GM12878 (cell line): ENCODE measurements at regions not wholly inside any gene's neighbourhood (a gene's known extent, or its start where the extent isn't known, plus 50 kb on each side); places are given as distances from the start of the nearest gene placed in this dataset.

Experiments
- ATAC-seq: fragments of 200-7000 bp; cut with Tn5 transposase; 3 replicates; pipeline ENCODE4 v1.9.1; 2020; ENCODE audit warnings: mild to moderate bottlenecking, moderate library complexity
- BruUV-seq: library from RNA; stranded (reverse); fragments of 400-500 nt; replicated peaks from 2 replicates; lab custom pipeline; 2021; lab: Mats Ljungman, UMichigan
- CTCF ChIA-PET: fragments of 300-600 bp; sonication (Branson Sonifier 250); formaldehyde crosslinking; extraction: SDS; loops from one replicate; lab custom pipeline; 2021; ENCODE audit warnings: inconsistent platforms; lab: Yijun Ruan, JAX
- POLR2A ChIA-PET: fragments of 350-600 bp; formaldehyde crosslinking; extraction: SDS; loops from one replicate; lab custom pipeline; 2021; ENCODE audit warnings: inconsistent platforms; lab: Charles Lee
- RAD21 ChIA-PET: fragments of 300-600 bp; sonication (Branson Sonifier 250); formaldehyde crosslinking; loops from one replicate; lab custom pipeline; 2023; ENCODE audit warnings: antibody characterized with exemption; ENCODE audit not compliant: unreplicated experiment; lab: Charles Lee
- SMC1A ChIA-PET: fragments of 300-600 bp; sonication (Branson Sonifier 250); formaldehyde crosslinking; loops from one replicate; lab custom pipeline; 2023; ENCODE audit not compliant: unreplicated experiment, uncharacterized antibody; lab: Charles Lee
- DNase-seq: peaks from one replicate; pipeline ENCODE4 v3.0.0-alpha.2; 2011; ENCODE audit warnings: low read depth, low spot score
- FAIRE-seq: peaks from 3 replicates; lab custom pipeline; 2011; peaks lifted over from hg19 to GRCh38; lab: Jason Lieb, UNC
- H2AFZ ChIP-seq: 2 replicates; pipeline ENCODE4 v1.6.0; 2011; ENCODE audit warnings: low read depth, low read length, control low read depth; ENCODE audit not compliant: control insufficient read depth
- H3K27ac ChIP-seq: 2 replicates; pipeline ENCODE4 v1.5.1; 2011; ENCODE audit warnings: control low read depth; ENCODE audit not compliant: control insufficient read depth, insufficient read depth
- H3K27me3 ChIP-seq, 2 experiments: replicated peaks in 1 of 2; 2 replicates each; pipeline versions ENCODE4 v1.6.0 to v1.6.1; 2011; ENCODE audit warnings: low read length in 1 of 2; ENCODE audit not compliant: control insufficient read depth in 2 of 2, insufficient read depth in 2 of 2
- H3K36me3 ChIP-seq, 2 experiments: 2 replicates each; pipeline ENCODE4 v1.5.1; 2011; ENCODE audit warnings: low read length in 1 of 2; ENCODE audit not compliant: control insufficient read depth in 2 of 2, insufficient read depth in 2 of 2
- H3K4me1 ChIP-seq: 2 replicates; pipeline ENCODE4 v1.6.1; 2011; ENCODE audit warnings: mild to moderate bottlenecking, low read length, moderate library complexity, mixed read lengths; ENCODE audit not compliant: control insufficient read depth, insufficient read depth
- H3K4me2 ChIP-seq: 2 replicates; pipeline ENCODE4 v1.6.0; 2011; ENCODE audit warnings: control low read depth; ENCODE audit not compliant: control insufficient read depth, insufficient read depth
- H3K4me3 ChIP-seq: fragments of 200-600 bp; sonication (generic); 2 replicates; pipeline ENCODE4 v1.5.1; 2016
- H3K79me2 ChIP-seq: 2 replicates; pipeline ENCODE4 v1.6.0; 2011; ENCODE audit warnings: low read length; ENCODE audit not compliant: control insufficient read depth, insufficient read depth
- H3K9ac ChIP-seq: 2 replicates; pipeline ENCODE4 v1.8.0; 2011; ENCODE audit warnings: low read length, control low read depth, mixed read lengths; ENCODE audit not compliant: control insufficient read depth, insufficient read depth
- H3K9me3 ChIP-seq: replicated peaks from 3 replicates; pipeline ENCODE4 v1.5.1; 2011; ENCODE audit warnings: mild to moderate bottlenecking, low read length; ENCODE audit not compliant: control insufficient read depth, insufficient read depth
- H4K20me1 ChIP-seq: 2 replicates; pipeline ENCODE4 v1.6.0; 2011; ENCODE audit not compliant: control insufficient read depth, insufficient read depth
- ATF7 ChIP-seq: fragments of 450-650 bp; IDR thresholded peaks from 2 replicates; pipeline ENCODE4 v1.6.1; 2016; ENCODE audit warnings: low read depth, mild to moderate bottlenecking
- CHD1 ChIP-seq: IDR thresholded peaks from 2 replicates; pipeline ENCODE4 v1.6.1; 2012; ENCODE audit warnings: low read depth, low read length, improper control_type of control experiment
- CHD4 ChIP-seq: fragments of 200-600 bp; sonication (generic); IDR thresholded peaks from 2 replicates; pipeline ENCODE4 v1.6.1; 2016; ENCODE audit warnings: mild to moderate bottlenecking
- FOS ChIP-seq: IDR thresholded peaks from 3 replicates; pipeline ENCODE4 v1.6.1; 2011; ENCODE audit warnings: borderline replicate concordance; ENCODE audit not compliant: insufficient read length; ENCODE audit errors: extremely low read depth
- LARP7 ChIP-seq: fragments of 450-650 bp; IDR thresholded peaks from 2 replicates; pipeline ENCODE4 v1.6.1; 2017; ENCODE audit warnings: mild to moderate bottlenecking
- NBN ChIP-seq: fragments of 450-650 bp; IDR thresholded peaks from 2 replicates; pipeline ENCODE4 v1.6.1; 2016
- NRF1 ChIP-seq: conservative IDR thresholded peaks from 2 replicates; pipeline ENCODE4 v1.6.1; 2011; ENCODE audit warnings: mild to moderate bottlenecking, low read depth, low read length, improper control_type of control experiment
- POLR2A ChIP-seq: IDR thresholded peaks from 2 replicates; pipeline ENCODE4 v1.6.1; 2011; ENCODE audit warnings: low read depth, mild to moderate bottlenecking, low read length
- RAD51 ChIP-seq: fragments of 450-650 bp; IDR thresholded peaks from 2 replicates; pipeline ENCODE4 v1.6.1; 2016; ENCODE audit warnings: moderate library complexity, mild to moderate bottlenecking, inconsistent platforms
- RCOR1 ChIP-seq: conservative IDR thresholded peaks from 2 replicates; pipeline ENCODE4 v1.6.1; 2012; ENCODE audit warnings: low read depth, low read length, improper control_type of control experiment
- RELA ChIP-seq: fragments of 450-650 bp; IDR thresholded peaks from 2 replicates; pipeline ENCODE4 v1.8.0; 2014; ENCODE audit warnings: borderline replicate concordance; ENCODE audit not compliant: partially characterized antibody
- SP1 ChIP-seq: IDR thresholded peaks from one replicate; pipeline ENCODE4 v1.6.1; 2011; ENCODE audit warnings: low read depth, low read length
- STAT3 ChIP-seq: IDR thresholded peaks from 2 replicates; pipeline ENCODE4 v1.6.1; 2011; ENCODE audit warnings: low read depth, low read length, improper control_type of control experiment
- TCF12 ChIP-seq: IDR thresholded peaks from 2 replicates; pipeline ENCODE4 v1.6.1; 2011; ENCODE audit warnings: low read depth, mild to moderate bottlenecking, low read length
- WGBS: methylation state at CpG from one replicate; pipeline ENCODE4 v1.1.6; 2016; ENCODE audit warnings: low lambda C conversion rate; ENCODE audit not compliant: insufficient replicate concordance, insufficient coverage; ENCODE audit errors: missing lambda C conversion rate; 5-methylcytosine and 5-hydroxymethylcytosine counted together
- in situ Hi-C: fragments of 300-500 bp; cut with MboI; formaldehyde crosslinking; loops from 9 replicates; pipeline ENCODE4 v1.14.3; 2018; ENCODE audit warnings: mixed read lengths
- intact Hi-C: fragments of 100-400 bp; cut with micrococcal nuclease; formaldehyde crosslinking; loops from one replicate; pipeline ENCODE4 v1.14.2; 2022; ENCODE audit not compliant: unreplicated experiment
- TF ChIP-seq, protein P1 (sequence below): fragments of 450-650 bp; formaldehyde crosslinking; IDR thresholded peaks from 2 replicates; pipeline ENCODE4 v1.5.0; 2022; ENCODE audit warnings: mild to moderate bottlenecking, missing genetic modification characterization
- TF ChIP-seq, protein P2 (sequence below): fragments of 450-650 bp; IDR thresholded peaks from 2 replicates; pipeline ENCODE4 v1.6.1; 2017; ENCODE audit warnings: mild to moderate bottlenecking, moderate library complexity
- TF ChIP-seq, protein P3 (sequence below): fragments of 450-650 bp; conservative IDR thresholded peaks from 2 replicates; pipeline ENCODE4 v1.6.1; 2017; ENCODE audit warnings: mild to moderate bottlenecking, moderate library complexity

DNA sequence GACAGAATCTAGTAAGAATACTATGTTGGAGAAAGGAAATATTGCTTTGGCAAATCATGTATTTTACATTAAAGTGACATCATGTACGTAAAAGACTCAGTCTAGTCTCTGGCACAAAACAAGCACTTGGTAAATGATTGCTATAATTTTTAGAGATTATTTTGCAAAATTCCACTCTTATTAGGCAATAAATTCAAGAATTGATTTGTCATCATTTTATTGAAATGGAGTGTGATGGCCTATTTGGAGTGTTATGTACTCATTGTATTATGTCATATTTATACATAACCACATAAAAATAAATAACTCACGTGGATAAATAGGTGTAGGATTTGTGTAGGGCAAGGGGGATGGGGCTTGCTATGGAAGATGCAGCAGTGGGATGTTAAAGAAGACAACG, 70.0 kb upstream of the FYN start:
- WGBS: 35% methylated on average over 3 of the region's 3 CpGs
- ATAC-seq (no peak), FAIRE-seq (no peak), DNase-seq (no peak)
- POLR2A ChIA-PET: interaction anchor here (0.5 kb wide), 1 partner anchor 1003 kb away, joined by 3 read pairs; no protein-coding TSS in a partner anchor
- TF ChIP-seq ATF7 (no peak), RELA (no peak), NBN (no peak), RAD51 (no peak), NRF1 (no peak), STAT3 (no peak), POLR2A (no peak), CHD4 (no peak), LARP7 (no peak), TCF12 (no peak), FOS (no peak), RCOR1 (no peak), SP1 (no peak), CHD1 (no peak)
- TF ChIP-seq, protein P1, sequence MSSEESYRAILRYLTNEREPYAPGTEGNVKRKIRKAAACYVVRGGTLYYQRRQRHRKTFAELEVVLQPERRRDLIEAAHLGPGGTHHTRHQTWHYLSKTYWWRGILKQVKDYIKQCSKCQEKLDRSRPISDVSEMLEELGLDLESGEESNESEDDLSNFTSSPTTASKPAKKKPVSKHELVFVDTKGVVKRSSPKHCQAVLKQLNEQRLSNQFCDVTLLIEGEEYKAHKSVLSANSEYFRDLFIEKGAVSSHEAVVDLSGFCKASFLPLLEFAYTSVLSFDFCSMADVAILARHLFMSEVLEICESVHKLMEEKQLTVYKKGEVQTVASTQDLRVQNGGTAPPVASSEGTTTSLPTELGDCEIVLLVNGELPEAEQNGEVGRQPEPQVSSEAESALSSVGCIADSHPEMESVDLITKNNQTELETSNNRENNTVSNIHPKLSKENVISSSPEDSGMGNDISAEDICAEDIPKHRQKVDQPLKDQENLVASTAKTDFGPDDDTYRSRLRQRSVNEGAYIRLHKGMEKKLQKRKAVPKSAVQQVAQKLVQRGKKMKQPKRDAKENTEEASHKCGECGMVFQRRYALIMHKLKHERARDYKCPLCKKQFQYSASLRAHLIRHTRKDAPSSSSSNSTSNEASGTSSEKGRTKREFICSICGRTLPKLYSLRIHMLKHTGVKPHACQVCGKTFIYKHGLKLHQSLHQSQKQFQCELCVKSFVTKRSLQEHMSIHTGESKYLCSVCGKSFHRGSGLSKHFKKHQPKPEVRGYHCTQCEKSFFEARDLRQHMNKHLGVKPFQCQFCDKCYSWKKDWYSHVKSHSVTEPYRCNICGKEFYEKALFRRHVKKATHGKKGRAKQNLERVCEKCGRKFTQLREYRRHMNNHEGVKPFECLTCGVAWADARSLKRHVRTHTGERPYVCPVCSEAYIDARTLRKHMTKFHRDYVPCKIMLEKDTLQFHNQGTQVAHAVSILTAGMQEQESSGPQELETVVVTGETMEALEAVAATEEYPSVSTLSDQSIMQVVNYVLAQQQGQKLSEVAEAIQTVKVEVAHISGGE (CRISPR knock-in tag): no peak
- TF ChIP-seq, protein P2, sequence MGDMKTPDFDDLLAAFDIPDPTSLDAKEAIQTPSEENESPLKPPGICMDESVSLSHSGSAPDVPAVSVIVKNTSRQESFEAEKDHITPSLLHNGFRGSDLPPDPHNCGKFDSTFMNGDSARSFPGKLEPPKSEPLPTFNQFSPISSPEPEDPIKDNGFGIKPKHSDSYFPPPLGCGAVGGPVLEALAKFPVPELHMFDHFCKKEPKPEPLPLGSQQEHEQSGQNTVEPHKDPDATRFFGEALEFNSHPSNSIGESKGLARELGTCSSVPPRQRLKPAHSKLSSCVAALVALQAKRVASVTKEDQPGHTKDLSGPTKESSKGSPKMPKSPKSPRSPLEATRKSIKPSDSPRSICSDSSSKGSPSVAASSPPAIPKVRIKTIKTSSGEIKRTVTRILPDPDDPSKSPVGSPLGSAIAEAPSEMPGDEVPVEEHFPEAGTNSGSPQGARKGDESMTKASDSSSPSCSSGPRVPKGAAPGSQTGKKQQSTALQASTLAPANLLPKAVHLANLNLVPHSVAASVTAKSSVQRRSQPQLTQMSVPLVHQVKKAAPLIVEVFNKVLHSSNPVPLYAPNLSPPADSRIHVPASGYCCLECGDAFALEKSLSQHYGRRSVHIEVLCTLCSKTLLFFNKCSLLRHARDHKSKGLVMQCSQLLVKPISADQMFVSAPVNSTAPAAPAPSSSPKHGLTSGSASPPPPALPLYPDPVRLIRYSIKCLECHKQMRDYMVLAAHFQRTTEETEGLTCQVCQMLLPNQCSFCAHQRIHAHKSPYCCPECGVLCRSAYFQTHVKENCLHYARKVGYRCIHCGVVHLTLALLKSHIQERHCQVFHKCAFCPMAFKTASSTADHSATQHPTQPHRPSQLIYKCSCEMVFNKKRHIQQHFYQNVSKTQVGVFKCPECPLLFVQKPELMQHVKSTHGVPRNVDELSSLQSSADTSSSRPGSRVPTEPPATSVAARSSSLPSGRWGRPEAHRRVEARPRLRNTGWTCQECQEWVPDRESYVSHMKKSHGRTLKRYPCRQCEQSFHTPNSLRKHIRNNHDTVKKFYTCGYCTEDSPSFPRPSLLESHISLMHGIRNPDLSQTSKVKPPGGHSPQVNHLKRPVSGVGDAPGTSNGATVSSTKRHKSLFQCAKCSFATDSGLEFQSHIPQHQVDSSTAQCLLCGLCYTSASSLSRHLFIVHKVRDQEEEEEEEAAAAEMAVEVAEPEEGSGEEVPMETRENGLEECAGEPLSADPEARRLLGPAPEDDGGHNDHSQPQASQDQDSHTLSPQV: no peak
- TF ChIP-seq, protein P3, sequence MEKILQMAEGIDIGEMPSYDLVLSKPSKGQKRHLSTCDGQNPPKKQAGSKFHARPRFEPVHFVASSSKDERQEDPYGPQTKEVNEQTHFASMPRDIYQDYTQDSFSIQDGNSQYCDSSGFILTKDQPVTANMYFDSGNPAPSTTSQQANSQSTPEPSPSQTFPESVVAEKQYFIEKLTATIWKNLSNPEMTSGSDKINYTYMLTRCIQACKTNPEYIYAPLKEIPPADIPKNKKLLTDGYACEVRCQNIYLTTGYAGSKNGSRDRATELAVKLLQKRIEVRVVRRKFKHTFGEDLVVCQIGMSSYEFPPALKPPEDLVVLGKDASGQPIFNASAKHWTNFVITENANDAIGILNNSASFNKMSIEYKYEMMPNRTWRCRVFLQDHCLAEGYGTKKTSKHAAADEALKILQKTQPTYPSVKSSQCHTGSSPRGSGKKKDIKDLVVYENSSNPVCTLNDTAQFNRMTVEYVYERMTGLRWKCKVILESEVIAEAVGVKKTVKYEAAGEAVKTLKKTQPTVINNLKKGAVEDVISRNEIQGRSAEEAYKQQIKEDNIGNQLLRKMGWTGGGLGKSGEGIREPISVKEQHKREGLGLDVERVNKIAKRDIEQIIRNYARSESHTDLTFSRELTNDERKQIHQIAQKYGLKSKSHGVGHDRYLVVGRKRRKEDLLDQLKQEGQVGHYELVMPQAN: no peak
- Histone ChIP-seq H3K4me1 (peaks cover 11% of the 10 kb centered on the region), H3K27me3 (no peaks in the 10 kb centered on the region), H3K4me2 (no peak overlapping the region), H2AFZ (no peak overlapping the region), H3K79me2 (no peaks in the 10 kb centered on the region), H3K9ac (no peak overlapping the region), H3K9me3 (peaks cover 5% of the 10 kb centered on the region; the same call in 1 of the 3 replicates), H3K36me3 (no peaks in the 10 kb centered on the region), H3K4me3 (no peak overlapping the region), H3K27ac (no peak overlapping the region), H4K20me1 (no peaks in the 10 kb centered on the region)
- CTCF ChIA-PET: interaction anchor here (0.7 kb wide), 1 partner anchor 167 kb away, joined by 3 read pairs; no protein-coding TSS in a partner anchor
- RAD21 ChIA-PET: interaction anchor here (0.6 kb wide), 1 partner anchor 13 kb away, joined by 3 read pairs; no protein-coding TSS in a partner anchor
- SMC1A ChIA-PET: interaction anchor here (0.6 kb wide), 1 partner anchor 110 kb away, joined by 3 read pairs; no protein-coding TSS in a partner anchor
- in situ Hi-C loops: no loop called here
- no TSS peak for BruUV-seq
- intact Hi-C loops: no loop called here
